Stimulated activated CD4-positive, alpha-beta T cell treated with anti-CD3 and anti-CD28 coated beads, Interleukin-4, amount 100 ng/mL, for 4 hours (primary cell): ENCODE measurements at regions not wholly inside any gene's neighbourhood (a gene's known extent, or its start where the extent isn't known, plus 50 kb on each side); places are given as distances from the start of the nearest gene placed in this dataset.
"Not testable (repeated sequence)": the region's sequence is repeated elsewhere in the genome, so short reads cannot be mapped to it uniquely, and the experiment has no call there.

Experiments used
- DNase-seq, 2 experiments: peaks; one replicate each; pipeline ENCODE4 v3.0.0-alpha.2; 2020

DNA sequence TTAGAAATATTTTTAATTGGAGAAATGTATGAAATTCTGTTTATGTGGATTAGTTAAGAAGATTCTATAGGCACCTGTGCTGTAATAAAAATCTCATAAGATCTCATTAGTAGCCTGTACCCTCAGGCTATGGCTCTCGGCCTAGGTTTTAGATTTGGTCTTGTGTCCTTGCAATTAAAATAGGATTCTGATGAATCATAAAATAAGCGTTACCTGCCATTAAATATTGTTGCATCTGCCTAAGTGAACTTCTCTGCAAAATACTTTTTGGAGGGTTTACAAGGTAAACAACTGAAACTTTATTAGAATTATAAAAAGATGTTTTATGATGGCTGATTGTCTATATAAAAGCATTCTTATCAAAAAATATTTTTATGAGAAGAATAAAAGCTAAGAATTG is 804.1 kb upstream of the ANO3 start:
- DNase-seq = no peak

GRCh38 chr11:25529572-25529971 is 802.4 kb upstream of the ANO3 start:
- DNase-seq = no peak

- no peak for DNase-seq
These were observed 796.3 kb upstream of the ANO3 start for GRCh38 chr11:25535467-25536272.

GRCh38 chr11:25536289-25536688 is 795.6 kb upstream of the ANO3 start:
- no peak for DNase-seq

DNA sequence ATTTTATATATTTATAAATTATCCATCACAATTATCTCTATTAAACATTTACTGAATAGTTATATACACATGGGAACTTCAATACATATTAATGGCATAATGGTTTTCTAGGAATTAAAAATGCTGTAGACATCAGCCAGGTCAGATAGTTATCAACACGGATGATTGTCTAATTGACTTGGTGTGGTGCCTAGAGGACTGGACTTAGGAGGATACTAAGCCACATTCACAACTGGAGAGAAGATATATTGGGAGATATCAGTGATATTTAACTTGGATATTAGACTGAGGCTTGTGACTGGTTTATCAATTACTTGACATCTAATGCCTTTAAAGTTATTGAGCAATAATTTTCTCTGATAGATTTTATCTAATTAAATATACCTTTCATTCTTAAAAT is 794.5 kb upstream of the ANO3 start:
- no peak for DNase-seq

DNA sequence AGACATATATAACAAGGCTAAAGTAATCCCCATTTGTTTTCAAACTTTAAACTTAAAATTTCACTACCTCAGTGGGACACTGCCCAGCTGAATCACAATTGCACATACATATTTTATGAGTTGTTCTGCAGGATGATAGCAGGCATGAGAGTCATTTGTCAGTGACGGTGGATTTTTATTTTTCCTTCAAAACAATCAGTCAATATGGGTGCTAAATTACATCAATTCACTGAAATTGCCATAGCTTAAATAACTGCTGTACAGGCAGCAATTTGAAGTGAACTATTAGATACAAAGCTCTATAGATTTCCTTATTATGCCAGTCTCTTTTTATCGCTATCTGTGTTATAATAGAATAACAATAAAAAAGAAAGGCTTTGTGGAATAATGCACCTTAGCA is 784.6 kb upstream of the ANO3 start:
- DNase-seq = no peak

GRCh38 chr11:25562417-25562816 is 769.5 kb upstream of the ANO3 start:
- DNase-seq = no peak

DNA sequence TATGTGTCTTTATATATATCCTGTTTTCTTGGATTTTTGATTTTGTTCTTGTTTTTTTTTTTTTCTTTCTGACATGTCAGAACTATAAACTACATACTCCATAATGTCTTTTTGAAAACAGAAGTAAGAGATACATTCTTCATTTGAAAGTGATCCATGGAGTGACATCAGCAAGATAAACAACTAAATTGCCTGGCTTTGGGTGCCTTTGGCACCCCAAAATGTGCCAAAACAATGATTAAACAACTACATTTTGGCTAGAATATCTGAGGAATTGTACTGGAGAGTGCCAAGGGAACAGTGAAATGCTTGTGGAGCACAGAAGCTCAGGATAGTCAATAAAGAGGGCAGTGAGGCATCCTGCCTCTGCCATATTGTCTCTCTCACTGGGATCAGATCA is 766.1 kb upstream of the ANO3 start:
- DNase-seq = no peak

DNA sequence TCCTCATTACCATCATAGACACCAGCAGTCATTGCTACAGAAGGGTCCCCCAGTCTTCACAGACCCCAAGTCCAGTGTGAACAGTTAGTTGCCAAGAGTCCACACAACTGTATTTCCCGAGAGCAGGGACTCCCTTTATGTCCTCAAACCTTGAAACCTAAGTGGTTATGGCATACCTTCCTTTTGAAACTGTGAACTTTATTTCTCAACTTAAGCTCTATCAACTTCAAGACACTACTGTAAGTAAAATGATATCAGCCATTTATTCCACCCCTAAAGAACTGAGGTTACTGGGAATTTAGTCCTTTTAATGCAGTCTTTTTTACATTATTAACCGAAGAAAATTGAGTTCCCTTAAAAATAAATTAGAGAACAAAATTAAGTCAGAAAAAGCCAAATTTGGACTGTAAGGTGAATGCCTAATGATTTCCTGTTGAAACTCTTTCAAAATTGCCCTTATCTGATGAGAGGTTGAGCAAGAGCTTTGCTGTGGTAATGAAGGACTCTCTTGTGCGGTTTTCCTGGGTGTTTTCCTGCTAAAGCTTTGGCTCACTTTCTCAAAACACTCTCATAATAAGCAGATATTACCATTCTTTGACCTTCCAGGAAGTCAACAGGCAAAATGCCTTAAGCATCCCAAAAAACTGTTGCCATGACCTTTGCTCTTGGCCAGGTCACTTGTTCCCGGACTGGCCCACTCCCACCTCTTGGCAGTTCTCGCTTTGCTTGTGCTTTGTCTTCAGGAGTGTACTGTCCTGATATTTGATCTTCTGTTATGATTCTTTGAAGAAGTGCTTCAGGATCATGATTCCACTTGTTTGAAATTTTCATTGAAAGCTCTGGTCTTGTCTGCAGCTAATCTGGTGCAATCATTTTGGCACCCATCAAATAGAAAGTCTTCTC is 765.4 kb upstream of the ANO3 start:
- DNase-seq = no peak

GRCh38 chr11:25576320-25576719 is 755.6 kb upstream of the ANO3 start:
- no peak for DNase-seq

DNA sequence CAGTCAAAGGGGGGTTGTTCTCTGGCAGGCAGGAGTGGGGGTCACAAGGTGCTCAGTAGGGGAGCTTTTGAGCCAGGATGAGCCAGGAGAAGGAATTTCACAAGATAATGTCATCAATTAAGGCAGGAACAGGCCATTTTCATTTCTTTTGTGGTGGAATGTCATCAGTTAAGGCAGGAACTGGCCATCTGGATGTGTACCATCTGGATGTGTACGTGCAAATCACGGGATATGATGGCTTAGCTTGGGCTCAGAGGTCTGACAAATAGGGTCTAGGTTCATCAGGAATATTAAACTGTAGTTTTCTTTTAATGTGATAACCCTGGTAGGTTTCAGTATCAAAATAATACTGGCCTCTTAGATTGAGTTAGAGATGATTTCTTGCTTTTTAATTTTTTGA is 752.4 kb upstream of the ANO3 start:
- DNase-seq = not testable (repeated sequence)

GRCh38 chr11:25583596-25583995 is 748.3 kb upstream of the ANO3 start:
- no peak for DNase-seq

- no peak for DNase-seq
These were observed 744.4 kb upstream of the ANO3 start for GRCh38 chr11:25587496-25587895.

GRCh38 chr11:25593221-25593620 is 738.7 kb upstream of the ANO3 start:
- DNase-seq = no peak

DNA sequence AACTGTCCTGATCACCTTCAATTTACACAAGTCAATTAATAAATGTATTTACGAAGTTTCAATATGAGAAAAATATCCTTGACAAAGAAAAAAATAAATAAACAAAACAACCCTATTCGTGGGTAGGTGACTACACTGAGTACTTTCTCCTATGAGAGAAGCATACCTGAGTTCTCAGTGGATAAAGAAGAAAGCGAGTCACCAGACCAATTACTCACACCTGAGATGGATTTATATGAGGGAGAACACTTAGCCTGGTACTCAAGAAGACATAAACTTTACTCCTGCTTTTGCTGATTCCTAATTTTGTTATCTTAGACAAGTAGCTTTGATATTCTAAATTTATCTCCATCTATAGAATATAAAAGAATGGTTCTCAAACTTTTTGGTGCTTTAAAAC is 735.2 kb upstream of the ANO3 start:
- no peak for DNase-seq

GRCh38 chr11:25597696-25598095 is 734.2 kb upstream of the ANO3 start:
- DNase-seq = no peak

DNA sequence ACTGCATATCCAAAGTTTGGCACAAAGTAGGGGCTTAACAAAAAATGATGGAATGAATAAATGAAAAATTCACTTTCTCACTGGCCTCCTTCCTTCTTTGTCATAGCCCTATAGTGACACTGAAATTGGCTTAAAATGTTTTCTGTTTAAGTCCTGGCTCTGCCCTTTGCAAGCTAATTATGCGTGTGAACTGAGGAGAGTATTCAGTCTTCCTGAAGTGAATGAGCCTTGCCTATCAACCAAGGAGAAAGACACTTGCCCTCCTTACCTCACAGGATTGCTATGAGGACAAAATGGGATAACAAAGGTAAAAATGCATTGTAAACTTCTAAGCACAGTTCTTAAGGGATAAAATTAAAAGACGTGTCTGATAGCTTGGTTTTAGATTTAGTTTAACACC is 729.8 kb upstream of the ANO3 start:
- DNase-seq = no peak

DNA sequence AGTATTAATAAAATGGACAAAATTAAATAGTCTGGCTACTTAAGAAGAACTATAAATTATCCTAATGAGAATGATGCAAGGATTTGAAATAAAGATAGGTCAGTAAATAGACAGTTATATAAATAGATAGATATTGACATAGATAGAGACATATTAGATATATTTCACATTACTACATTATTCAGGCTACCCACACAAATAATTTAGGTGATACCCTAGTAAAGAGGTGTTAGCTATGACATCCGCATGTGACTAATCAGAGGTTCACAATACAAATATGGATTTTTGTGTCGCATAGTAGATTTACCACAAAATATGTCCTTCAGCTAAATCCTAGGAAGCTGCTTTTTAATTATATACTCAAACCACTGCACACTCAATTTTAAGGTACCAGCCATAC is 729.0 kb upstream of the ANO3 start:
- DNase-seq = no peak

GRCh38 chr11:25612806-25613205 is 719.1 kb upstream of the ANO3 start:
- no peak for DNase-seq

- DNase-seq = no peak
These were observed 718.5 kb upstream of the ANO3 start for GRCh38 chr11:25613451-25613850.

DNA sequence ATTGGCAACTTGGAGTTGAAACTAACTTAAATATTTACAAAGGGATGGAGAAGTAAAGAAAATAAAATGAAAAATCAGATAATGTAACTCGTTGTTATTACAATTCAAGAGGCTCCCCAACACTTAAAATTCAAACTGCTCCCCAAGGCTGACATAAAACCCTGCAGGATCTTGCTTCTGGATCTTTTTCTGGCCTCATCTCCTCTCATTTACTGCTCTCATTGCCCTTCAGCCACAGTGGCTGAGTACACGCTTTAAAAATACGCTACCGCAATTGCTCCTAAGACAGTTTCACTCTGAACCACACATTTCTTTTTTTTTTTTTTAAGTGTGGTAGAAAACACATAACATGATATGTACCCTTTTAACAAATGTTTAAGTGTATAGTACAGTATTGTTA is 718.1 kb upstream of the ANO3 start:
- no peak for DNase-seq

GRCh38 chr11:25615069-25615468 is 716.9 kb upstream of the ANO3 start:
- DNase-seq = no peak

DNA sequence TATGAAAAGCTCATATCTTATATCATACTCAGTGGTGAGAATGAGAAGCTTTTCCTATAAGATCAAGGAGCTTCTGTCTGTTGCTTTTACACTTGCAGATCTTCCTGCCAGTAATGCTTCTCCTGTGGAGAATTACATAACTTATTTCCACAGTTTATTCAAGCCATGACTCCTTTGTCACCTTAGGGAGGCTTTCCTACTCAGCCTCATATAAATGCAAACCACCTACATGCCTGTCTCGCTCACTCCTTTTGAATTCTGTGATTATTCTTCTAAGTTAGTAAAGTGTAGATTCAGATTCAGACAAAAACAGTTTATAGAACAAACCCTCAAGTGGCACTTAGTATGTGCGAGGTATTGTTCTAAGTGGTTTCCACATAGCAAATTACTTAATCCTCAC is 716.1 kb upstream of the ANO3 start:
- DNase-seq = no peak

GRCh38 chr11:25625094-25625493 is 706.8 kb upstream of the ANO3 start:
- DNase-seq = no peak
